RPMI8226 (cell line): ENCODE measurements at regions not wholly inside any gene's neighbourhood (a gene's known extent, or its start where the extent isn't known, plus 50 kb on each side); places are given as distances from the start of the nearest gene placed in this dataset.

Experiments
- DNase-seq: peaks from one replicate; pipeline ENCODE4 v3.0.0-alpha.2; 2015

- DNase-seq: no peak
Observed at GRCh38 chr14:100659345-100660001, 67.2 kb upstream of the DLK1 start.

- no peak for DNase-seq
Observed at GRCh38 chr14:100660498-100660881, 66.2 kb upstream of the DLK1 start.

DNA sequence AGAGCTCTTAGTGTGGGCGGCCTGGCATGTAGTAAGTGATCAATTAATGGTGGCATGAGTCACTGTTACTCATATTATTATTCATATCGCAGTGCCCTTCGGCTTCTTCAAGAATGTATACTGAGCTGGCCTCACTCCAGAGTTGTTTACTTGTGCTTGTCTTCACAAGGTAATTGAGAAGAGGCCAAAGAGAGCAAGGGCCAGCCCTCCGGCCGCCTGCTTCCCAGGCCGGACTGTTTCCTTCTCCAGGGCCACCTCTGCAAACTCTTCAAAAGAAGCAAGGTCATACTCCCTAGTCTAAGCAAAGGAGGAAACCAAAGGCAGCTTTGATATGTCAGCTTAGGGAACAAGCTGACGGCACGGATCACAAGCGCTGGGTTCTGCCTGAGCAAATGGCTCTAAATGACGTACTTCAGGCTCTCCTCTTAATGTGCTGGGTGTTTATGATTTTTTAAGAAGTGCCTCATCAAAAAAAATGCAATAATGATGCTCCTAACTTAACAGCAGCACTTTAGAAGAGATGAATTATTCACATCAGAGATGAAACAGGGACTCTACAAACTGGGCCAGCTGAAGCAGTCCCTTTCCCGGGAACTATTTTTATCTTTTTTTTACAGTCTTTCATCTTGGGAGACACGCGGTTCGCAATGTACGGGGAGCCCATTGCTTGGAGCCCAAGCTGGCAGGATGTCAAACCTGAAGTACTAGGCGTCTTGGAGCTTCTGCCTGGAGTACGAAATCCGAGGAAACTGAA, 65.6 kb upstream of the DLK1 start:
- no peak for DNase-seq

- DNase-seq: peak; percentile 74
Observed at GRCh38 chr14:100662879-100663760, 63.6 kb upstream of the DLK1 start.

DNA sequence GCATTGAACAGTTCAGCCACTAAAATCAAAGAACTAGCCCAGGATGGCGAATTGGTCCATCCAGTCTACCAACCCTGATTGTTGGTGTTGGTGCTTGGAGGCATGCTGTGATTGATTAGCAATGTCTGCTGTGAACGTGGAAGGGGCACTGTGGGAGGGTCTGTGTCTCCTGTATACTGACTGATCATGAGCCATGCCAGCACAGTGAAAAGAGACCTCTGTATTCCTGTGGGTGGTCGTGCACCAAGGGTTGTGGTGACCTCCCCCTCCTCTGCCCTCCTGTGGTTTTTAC, 63.0 kb upstream of the DLK1 start:
- DNase-seq: no peak

DNA sequence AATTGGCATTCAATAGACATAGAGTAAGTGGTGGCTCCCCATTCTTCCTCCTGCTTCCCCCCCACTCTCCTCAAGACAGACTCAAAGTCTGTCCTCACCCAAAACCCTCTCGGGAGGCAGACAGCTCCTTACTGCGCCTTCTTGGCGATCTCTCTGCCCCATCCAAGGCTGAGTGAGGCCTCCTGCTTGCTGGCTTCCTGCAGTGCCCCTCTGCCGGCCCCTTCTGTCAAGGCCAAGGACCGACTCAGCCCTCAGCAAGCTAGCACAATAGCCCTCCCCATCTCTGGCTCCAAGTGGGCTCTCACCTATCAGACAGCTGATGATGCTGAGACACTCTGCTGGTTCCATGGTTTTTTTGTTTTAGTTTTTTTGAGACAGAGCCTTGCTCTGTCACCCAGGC, 62.5 kb upstream of the DLK1 start:
- DNase-seq: no peak

DNA sequence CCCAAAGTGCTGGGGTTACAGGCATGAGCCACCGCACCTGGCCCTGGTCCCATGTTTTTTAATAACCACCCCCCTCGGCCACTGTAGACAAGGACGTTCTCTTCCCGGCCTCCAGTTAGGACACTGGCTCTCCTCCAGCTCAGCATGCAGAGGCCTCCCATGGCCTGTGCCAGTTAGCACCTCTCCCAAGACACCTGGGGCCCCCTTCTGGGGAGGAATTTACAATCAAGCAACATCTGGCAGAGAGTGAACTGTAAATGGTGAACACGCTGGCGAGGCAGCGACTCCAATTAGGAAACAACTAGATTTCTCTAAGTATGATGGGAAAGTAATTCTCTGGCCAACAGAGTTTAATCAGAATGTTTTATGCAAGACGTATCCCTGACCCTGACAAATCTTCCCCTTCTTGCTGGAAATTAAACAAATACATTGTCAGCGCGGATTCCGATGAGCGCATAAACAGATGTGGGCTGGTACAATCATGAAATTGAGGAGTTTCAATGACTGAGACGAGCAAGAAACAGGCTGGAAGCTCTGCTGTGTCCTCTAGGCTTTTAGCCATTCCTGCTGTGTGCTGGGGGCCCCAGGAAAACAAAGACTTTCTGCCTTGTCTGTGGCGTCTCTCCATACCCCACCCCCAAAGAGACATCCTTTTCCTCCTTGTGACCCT, 61.7 kb upstream of the DLK1 start:
- no peak for DNase-seq

DNA sequence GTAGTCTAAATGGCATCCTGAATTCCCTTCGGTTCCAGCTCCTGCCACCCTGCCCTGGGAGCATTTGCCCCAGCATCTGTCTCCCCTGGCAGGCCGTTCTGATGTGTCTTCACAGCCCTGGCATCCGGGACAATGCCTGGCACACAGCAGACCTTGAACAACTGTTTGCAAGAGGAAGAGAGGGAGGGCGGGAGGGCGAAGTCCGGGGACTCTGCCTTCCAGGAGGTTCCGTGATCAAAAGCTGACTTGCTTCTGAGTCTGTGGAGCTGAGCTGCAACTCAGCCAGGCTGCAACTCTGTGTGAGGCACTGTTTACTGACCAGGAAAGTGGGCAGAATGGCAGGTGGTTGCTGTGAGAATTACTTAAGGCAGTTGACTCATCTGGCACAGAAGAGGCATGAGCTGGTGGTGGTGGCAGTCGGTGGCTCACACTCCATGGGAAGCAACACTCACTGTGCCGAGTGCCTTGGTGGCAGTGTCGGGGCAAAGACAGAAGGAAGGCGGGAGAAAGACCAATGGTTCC, 61.1 kb upstream of the DLK1 start:
- peak; percentile 35 for DNase-seq

DNA sequence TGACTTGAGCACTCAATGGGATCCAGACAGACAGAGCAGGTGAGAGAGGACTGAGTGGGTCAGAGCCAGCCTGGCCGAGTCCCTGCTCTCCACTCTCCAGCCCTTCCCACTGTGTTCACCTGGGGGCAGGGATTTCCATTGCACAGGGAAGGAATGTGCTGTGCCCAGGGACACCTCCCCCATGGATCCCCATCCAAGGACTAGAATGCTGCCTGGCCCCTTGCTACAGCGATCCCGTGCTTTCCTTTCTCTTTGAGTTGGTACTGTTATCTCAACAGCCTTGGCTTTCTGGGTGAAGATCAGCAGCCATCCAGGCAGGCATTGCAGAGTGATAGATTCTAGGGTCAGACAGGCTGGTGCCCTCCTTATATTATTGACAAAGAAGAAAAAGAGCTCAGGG, 60.3 kb upstream of the DLK1 start:
- DNase-seq: no peak

- no peak for DNase-seq
Observed at GRCh38 chr14:100666851-100667250, 59.8 kb upstream of the DLK1 start.

DNA sequence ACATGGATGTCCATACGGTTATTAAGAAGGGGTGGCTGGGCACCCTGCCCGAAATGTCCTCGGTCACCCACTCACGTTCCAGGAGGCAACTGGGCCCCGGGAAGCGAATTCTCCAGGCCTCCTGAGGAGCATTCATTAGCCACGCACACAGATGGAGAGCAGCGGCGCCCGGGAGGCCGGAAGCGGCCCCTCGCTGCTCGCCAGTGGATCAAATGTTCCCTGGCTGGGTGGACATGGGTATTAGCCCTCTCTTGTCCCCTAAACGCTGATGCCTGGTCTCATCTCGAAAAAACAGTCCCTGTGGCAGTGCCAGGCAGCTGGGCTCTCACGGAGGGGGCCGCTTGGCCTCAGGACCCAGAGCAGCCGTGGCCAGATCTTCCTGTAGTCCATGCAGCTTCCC, 59.0 kb upstream of the DLK1 start:
- DNase-seq: no peak

DNA sequence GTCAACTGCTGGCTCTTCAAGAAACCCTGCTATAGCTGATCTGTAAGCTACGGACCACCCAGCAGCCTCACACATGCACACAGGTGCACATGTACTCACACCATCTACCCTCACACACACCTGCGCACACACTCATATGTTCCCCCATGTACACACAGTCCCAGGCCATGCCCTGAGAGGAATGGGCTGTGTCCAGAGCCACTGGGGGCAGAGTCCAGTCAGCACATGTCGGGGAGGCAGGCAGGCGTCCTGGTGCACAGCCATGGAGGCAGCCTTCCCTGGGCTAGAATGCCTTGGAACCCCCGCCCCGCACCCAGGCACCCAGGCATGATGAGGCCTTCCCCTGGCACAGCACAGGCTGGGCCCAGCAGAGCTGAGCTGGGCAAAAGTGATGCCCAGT, 58.3 kb upstream of the DLK1 start:
- no peak for DNase-seq

DNA sequence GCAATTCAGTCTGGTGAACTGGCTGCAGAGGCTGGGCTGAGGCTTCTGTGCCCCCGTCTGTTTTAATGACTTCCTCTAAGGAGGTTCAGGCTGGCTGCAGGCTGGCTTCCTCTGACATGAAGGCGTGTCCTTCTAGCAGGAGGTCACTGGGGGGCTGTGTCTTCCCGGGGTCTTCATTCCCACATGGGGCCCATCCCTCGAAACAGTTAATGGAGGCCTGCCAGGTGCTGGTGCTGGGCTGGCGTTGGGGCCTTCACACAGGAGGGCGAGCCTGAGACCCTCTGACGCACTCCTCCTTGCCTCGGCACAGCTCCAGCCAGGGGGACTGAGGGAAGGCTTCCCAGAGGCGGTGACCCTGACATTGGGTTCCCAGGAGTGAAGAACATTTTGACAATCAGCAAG, 57.7 kb upstream of the DLK1 start:
- DNase-seq: no peak

- no peak for DNase-seq
Observed at GRCh38 chr14:100669468-100669867, 57.2 kb upstream of the DLK1 start.

- DNase-seq: no peak
Observed at GRCh38 chr14:100670017-100670752, 56.5 kb upstream of the DLK1 start.

- no peak for DNase-seq
Observed at GRCh38 chr14:100670753-100671049, 56.0 kb upstream of the DLK1 start.

- DNase-seq: no peak
Observed at GRCh38 chr14:100671386-100671901, 55.2 kb upstream of the DLK1 start.

- DNase-seq: no peak
Observed at GRCh38 chr14:100671906-100672305, 54.8 kb upstream of the DLK1 start.

GRCh38 chr14:100673085-100673806, 53.4 kb upstream of the DLK1 start:
- DNase-seq: peak; percentile 76

DNA sequence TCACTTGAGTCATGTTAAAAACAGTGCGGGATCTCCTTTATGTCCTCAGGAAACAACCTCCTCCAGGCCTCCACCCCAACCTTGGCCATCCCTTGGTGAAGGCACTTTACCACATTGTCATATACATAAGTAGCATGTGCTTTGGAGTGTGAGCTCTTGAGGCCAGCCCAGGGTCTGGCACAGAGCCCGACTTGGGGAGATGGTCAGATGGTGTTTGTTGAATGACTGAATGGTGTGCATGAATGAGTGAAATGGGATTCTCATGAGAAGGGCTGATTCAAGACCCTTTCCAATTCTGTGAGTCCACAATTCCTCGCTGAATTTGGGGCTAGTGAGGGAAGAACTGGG, 52.9 kb upstream of the DLK1 start:
- DNase-seq: no peak

- no peak for DNase-seq
Observed at GRCh38 chr14:100674428-100674827, 52.3 kb upstream of the DLK1 start.
